Endodermal cell (in vitro differentiated cells): ENCODE measurements at regions not wholly inside any gene's neighbourhood (a gene's known extent, or its start where the extent isn't known, plus 50 kb on each side); places are given as distances from the start of the nearest gene placed in this dataset.

ENCODE experiments used
- DNase-seq: peaks from one replicate; pipeline ENCODE4 v3.0.0-alpha.2; 2017
- H3K27ac ChIP-seq: 2 replicates; pipeline ENCODE4 v1.5.1; 2013; ENCODE audit warnings: mild to moderate bottlenecking, low read depth, low read length, moderate library complexity
- H3K27me3 ChIP-seq: 2 replicates; pipeline ENCODE4 v1.6.1; 2013; ENCODE audit warnings: mild to moderate bottlenecking, low read length, moderate library complexity; ENCODE audit not compliant: insufficient read depth, control insufficient read depth, poor library complexity, severe bottlenecking
- H3K36me3 ChIP-seq: 2 replicates; pipeline ENCODE4 v1.7.0; 2013; ENCODE audit warnings: mild to moderate bottlenecking, low read length, moderate library complexity; ENCODE audit not compliant: control insufficient read depth, insufficient read depth
- H3K4me1 ChIP-seq: one replicate; pipeline ENCODE4 v1.7.0; 2013; ENCODE audit warnings: low read length; ENCODE audit not compliant: control insufficient read depth, insufficient read depth
- H3K4me3 ChIP-seq: 2 replicates; pipeline ENCODE4 v1.5.1; 2013; ENCODE audit warnings: mild to moderate bottlenecking, low read length, moderate library complexity
- H3K9ac ChIP-seq: 2 replicates; pipeline ENCODE4 v1.6.1; 2013; ENCODE audit warnings: mild to moderate bottlenecking, low read length, moderate library complexity; ENCODE audit not compliant: poor library complexity, severe bottlenecking; ENCODE audit errors: extremely low read depth
- H3K9me3 ChIP-seq: 2 replicates; pipeline ENCODE4 v1.6.1; 2013; ENCODE audit warnings: mild to moderate bottlenecking, low read length, moderate library complexity; ENCODE audit not compliant: control insufficient read depth
- H3K27ac Mint-ChIP-seq: 2 replicates; pipeline ENCODE4 v1.8.0; 2020; ENCODE audit warnings: mixed read lengths
- H3K27me3 Mint-ChIP-seq: 2 replicates; pipeline ENCODE4 v1.8.0; 2021; ENCODE audit warnings: mild to moderate bottlenecking, mixed read lengths; ENCODE audit not compliant: insufficient read depth
- H3K36me3 Mint-ChIP-seq: 2 replicates; pipeline ENCODE4 v1.8.0; 2020; ENCODE audit warnings: low read depth, mixed read lengths
- H3K4me1 Mint-ChIP-seq: 2 replicates; pipeline ENCODE4 v1.8.0; 2020; ENCODE audit warnings: mixed read lengths
- H3K4me3 Mint-ChIP-seq: 2 replicates; pipeline ENCODE4 v1.8.0; 2020; ENCODE audit warnings: mild to moderate bottlenecking, moderate library complexity, mixed read lengths
- H3K9me3 Mint-ChIP-seq: 2 replicates; pipeline ENCODE4 v1.8.0; 2020; ENCODE audit warnings: mild to moderate bottlenecking, mixed read lengths
- WGBS, 2 experiments: methylation state at CpG; one replicate each; pipeline versions ENCODE4 v1.1.5 to v1.1.7; 2013; ENCODE audit warnings: missing lambda C conversion rate in 2 of 2, mixed read lengths in 1 of 2; ENCODE audit not compliant: insufficient coverage in 1 of 2, insufficient read length in 1 of 2; 5-methylcytosine and 5-hydroxymethylcytosine counted together
- TF ChIP-seq, protein P1 (sequence below): fragments of 200-600 bp; sonication (generic); conservative IDR thresholded peaks from 2 replicates; pipeline ENCODE4 v1.5.0; 2021; ENCODE audit warnings: antibody characterized with exemption, mild to moderate bottlenecking

DNA sequence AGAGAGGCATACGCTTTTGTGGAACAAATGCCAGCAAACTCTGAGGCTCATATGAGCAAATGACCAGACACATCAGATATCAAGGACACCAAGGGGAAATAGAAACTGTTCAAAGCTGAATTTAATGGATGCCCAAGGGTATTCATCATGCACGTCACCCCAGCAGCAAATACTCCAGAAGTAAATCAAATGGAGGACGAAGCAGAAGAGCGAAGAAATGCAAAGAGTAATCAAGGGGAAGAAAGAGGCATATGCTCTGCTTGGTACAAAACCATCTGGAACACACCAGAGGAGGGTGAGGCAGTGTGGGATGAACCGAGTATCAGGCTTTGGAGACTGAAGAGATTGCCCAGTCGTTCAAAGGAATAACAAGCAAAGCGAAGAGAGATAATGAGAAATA lies 232.6 kb upstream of the EGLN3 start:
- H3K4me1 Mint-ChIP-seq: peaks cover 10% of the 10 kb centered on the region
- Histone ChIP-seq H3K27ac (no peak overlapping the region), H3K9me3 (no peaks in the 10 kb centered on the region), H3K27me3 (no peaks in the 10 kb centered on the region), H3K4me3 (no peak overlapping the region), H3K9ac (no peak overlapping the region), H3K4me1 (no peaks in the 10 kb centered on the region), H3K36me3 (no peaks in the 10 kb centered on the region)
- TF ChIP-seq, protein P1, sequence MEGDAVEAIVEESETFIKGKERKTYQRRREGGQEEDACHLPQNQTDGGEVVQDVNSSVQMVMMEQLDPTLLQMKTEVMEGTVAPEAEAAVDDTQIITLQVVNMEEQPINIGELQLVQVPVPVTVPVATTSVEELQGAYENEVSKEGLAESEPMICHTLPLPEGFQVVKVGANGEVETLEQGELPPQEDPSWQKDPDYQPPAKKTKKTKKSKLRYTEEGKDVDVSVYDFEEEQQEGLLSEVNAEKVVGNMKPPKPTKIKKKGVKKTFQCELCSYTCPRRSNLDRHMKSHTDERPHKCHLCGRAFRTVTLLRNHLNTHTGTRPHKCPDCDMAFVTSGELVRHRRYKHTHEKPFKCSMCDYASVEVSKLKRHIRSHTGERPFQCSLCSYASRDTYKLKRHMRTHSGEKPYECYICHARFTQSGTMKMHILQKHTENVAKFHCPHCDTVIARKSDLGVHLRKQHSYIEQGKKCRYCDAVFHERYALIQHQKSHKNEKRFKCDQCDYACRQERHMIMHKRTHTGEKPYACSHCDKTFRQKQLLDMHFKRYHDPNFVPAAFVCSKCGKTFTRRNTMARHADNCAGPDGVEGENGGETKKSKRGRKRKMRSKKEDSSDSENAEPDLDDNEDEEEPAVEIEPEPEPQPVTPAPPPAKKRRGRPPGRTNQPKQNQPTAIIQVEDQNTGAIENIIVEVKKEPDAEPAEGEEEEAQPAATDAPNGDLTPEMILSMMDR: no peak
- WGBS, 2 experiments: 93 to 97% methylated on average over 7 of the region's 7 CpGs
- DNase-seq: no peak
- no peaks in the 10 kb centered on the region for H3K27me3 Mint-ChIP-seq
- H3K4me3 Mint-ChIP-seq: no peak overlapping the region
- no peak overlapping the region for H3K27ac Mint-ChIP-seq
- H3K36me3 Mint-ChIP-seq: no peaks in the 10 kb centered on the region
- H3K9me3 Mint-ChIP-seq: no peaks in the 10 kb centered on the region

DNA sequence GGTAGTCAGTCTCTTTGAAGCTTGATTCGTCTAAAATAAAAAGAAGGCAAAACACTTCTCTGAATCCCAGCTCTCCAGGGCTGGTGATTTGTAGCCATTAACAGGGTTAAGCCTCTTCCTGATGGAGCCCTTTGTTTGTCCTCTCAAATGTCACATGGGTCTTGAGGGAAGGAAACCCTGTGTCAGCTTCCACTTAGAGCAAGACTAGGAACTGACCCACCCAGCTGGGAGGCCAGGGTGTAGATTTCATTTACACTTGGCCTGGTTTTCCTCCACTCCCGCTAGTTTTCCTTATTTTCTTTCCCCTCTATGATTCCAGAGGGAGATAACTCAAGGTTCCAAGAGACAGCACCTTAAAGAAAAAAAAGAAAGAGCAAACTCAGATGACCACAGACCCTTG lies 230.5 kb upstream of the EGLN3 start:
- Histone ChIP-seq H3K27me3 (no peaks in the 10 kb centered on the region), H3K27ac (no peak overlapping the region), H3K9me3 (no peaks in the 10 kb centered on the region), H3K4me1 (no peaks in the 10 kb centered on the region), H3K9ac (no peak overlapping the region), H3K4me3 (no peak overlapping the region), H3K36me3 (no peaks in the 10 kb centered on the region)
- H3K4me1 Mint-ChIP-seq: peaks cover 10% of the 10 kb centered on the region
- TF ChIP-seq, protein P1: no peak
- H3K27me3 Mint-ChIP-seq: no peaks in the 10 kb centered on the region
- H3K27ac Mint-ChIP-seq: no peak overlapping the region
- H3K4me3 Mint-ChIP-seq: no peak overlapping the region
- H3K9me3 Mint-ChIP-seq: no peaks in the 10 kb centered on the region
- DNase-seq: no peak
- no peaks in the 10 kb centered on the region for H3K36me3 Mint-ChIP-seq
- WGBS, 2 experiments: 93 to 94% methylated on average over 2 of the region's 2 CpGs

DNA sequence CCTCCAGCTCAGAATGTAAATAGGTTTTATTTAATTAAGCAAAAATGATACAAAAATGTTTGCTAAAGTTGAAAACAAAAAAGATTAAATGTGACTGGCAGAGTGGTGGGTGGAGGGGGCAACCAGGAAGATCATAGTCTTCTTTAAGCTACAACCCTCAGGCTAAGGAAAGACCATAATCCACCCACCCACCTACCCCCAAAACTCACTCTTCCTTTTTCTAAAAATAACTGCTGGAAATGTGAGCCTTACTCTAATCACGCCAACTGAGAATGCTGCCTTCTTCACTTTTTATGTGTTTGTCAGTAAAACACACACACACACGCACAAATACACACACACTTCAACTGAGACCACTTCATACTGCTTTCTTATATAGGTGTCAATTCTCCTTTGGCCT lies 230.0 kb upstream of the EGLN3 start:
- no peak for DNase-seq
- Mint-ChIP-seq H3K4me3 (no peak overlapping the region), H3K4me1 (peaks cover 10% of the 10 kb centered on the region), H3K9me3 (no peaks in the 10 kb centered on the region), H3K36me3 (no peaks in the 10 kb centered on the region), H3K27me3 (no peaks in the 10 kb centered on the region), H3K27ac (no peak overlapping the region)
- 80 to 100% methylated on average over 2 of the region's 2 CpGs for WGBS, 2 experiments
- no peaks in the 10 kb centered on the region for H3K9me3 ChIP-seq
- TF ChIP-seq, protein P1: no peak
- no peaks in the 10 kb centered on the region for H3K27me3 ChIP-seq
- H3K4me1 ChIP-seq: no peaks in the 10 kb centered on the region
- H3K4me3 ChIP-seq: no peak overlapping the region
- no peak overlapping the region for H3K9ac ChIP-seq
- H3K27ac ChIP-seq: no peak overlapping the region
- H3K36me3 ChIP-seq: no peaks in the 10 kb centered on the region
